ENCODE measurements at regions not wholly inside any gene's neighbourhood (a gene's known extent, or its start where the extent isn't known, plus 50 kb on each side); places are given as distances from the start of the nearest gene placed in this dataset.

- H3K4me1 ChIP-seq = peaks cover 41 to 73% (median 66%) of the 10 kb centered on the region in 4 donors
- TF ChIP-seq POLR2A (IDR thresholded peaks at IDR 0.05; ENCODE audit: low read depth) (no peak), POLR2AphosphoS5 (IDR thresholded peaks at IDR 0.05) (peak in 1 of 2 donors; percentile 29)
- H3K27me3 ChIP-seq = no peaks in the 10 kb centered on the region
- H3K36me3 ChIP-seq = no peaks in the 10 kb centered on the region
- WGBS = 47% methylated on average over 2 of the region's 2 CpGs
- H3K27ac ChIP-seq (replicated peaks in 1 of 4) = peak overlapping the region; percentile 40 to 72 (median 60)
- H3K4me3 ChIP-seq = no peak overlapping the region
- H3K9me3 ChIP-seq = no peaks in the 10 kb centered on the region
- DNase-seq (ENCODE audit: extremely low spot score) = no peak
- intact Hi-C loops (cut with DNase I) = no loop called here
Measured at GRCh38 chr12:93113317-93114006, 184.4 kb upstream of the EEA1 start.

GRCh38 chr12:93115198-93115601, 186.1 kb upstream of the EEA1 start:
- peaks cover 28 to 55% (median 49%) of the 10 kb centered on the region in 4 donors for H3K4me1 ChIP-seq
- H3K27me3 ChIP-seq = no peaks in the 10 kb centered on the region
- TF ChIP-seq POLR2A (IDR thresholded peaks at IDR 0.05; ENCODE audit: low read depth) = no peak
- no peak for TF ChIP-seq EP300 (IDR thresholded peaks at IDR 0.05)
- no peak for TF ChIP-seq CTCF (IDR thresholded peaks at IDR 0.05)
- TF ChIP-seq POLR2AphosphoS5 (IDR thresholded peaks at IDR 0.05) = no peak
- no peaks in the 10 kb centered on the region for H3K9me3 ChIP-seq
- H3K27ac ChIP-seq (replicated peaks in 1 of 4) = peak overlapping the region in 3 of 4 donors; percentile 66 to 72 (median 67)
- H3K36me3 ChIP-seq = no peaks in the 10 kb centered on the region
- DNase-seq (ENCODE audit: extremely low spot score) = no peak
- intact Hi-C loops (cut with DNase I) = no loop called here
- 33% methylated on average over 6 of the region's 6 CpGs for WGBS
- H3K4me3 ChIP-seq = no peak overlapping the region

GRCh38 chr12:93115646-93116045, 186.6 kb upstream of the EEA1 start:
- intact Hi-C loops (cut with DNase I) = no loop called here
- Histone ChIP-seq H3K4me3 (no peak overlapping the region), H3K27ac (replicated peaks in 1 of 4) (peak overlapping the region in 3 of 4 donors; percentile 66 to 72 (median 67)), H3K9me3 (no peaks in the 10 kb centered on the region), H3K27me3 (no peaks in the 10 kb centered on the region), H3K4me1 (peaks cover 28 to 55% (median 46%) of the 10 kb centered on the region in 4 donors), H3K36me3 (no peaks in the 10 kb centered on the region)
- 42% methylated on average over 4 of the region's 4 CpGs for WGBS
- DNase-seq (ENCODE audit: extremely low spot score) = no peak
- TF ChIP-seq POLR2A (IDR thresholded peaks at IDR 0.05; ENCODE audit: low read depth) (no peak), POLR2AphosphoS5 (IDR thresholded peaks at IDR 0.05) (no peak), CTCF (IDR thresholded peaks at IDR 0.05) (no peak), EP300 (IDR thresholded peaks at IDR 0.05) (no peak)

GRCh38 chr12:93116632-93117031, 187.5 kb upstream of the EEA1 start:
- Histone ChIP-seq H3K4me1 (peaks cover 28 to 60% (median 45%) of the 10 kb centered on the region in 4 donors), H3K27ac (replicated peaks in 1 of 4) (no peak overlapping the region), H3K4me3 (no peak overlapping the region), H3K36me3 (no peaks in the 10 kb centered on the region), H3K27me3 (no peaks in the 10 kb centered on the region), H3K9me3 (no peaks in the 10 kb centered on the region)
- no peak for TF ChIP-seq POLR2AphosphoS5 (IDR thresholded peaks at IDR 0.05)
- no peak for TF ChIP-seq EP300 (IDR thresholded peaks at IDR 0.05)
- TF ChIP-seq POLR2A (IDR thresholded peaks at IDR 0.05; ENCODE audit: low read depth) = no peak
- TF ChIP-seq CTCF (IDR thresholded peaks at IDR 0.05) = no peak
- no peak for DNase-seq (ENCODE audit: extremely low spot score)
- intact Hi-C loops (cut with DNase I) = no loop called here
- 81% methylated on average over 4 of the region's 4 CpGs for WGBS

GRCh38 chr12:93121729-93122488, 192.8 kb upstream of the EEA1 start:
- peak overlapping the region; percentile 58 to 73 (median 67) for H3K27ac ChIP-seq (replicated peaks in 1 of 4)
- no peaks in the 10 kb centered on the region for H3K9me3 ChIP-seq
- H3K4me3 ChIP-seq = no peak overlapping the region
- intact Hi-C loops (cut with DNase I) = loop anchor here (10.0 kb wide), 1 partner anchor 263 kb away; no protein-coding TSS in a partner anchor
- peaks cover 11 to 41% (median 34%) of the 10 kb centered on the region in 4 donors for H3K4me1 ChIP-seq
- no peaks in the 10 kb centered on the region for H3K27me3 ChIP-seq
- 68% methylated on average over 4 of the region's 4 CpGs for WGBS
- TF ChIP-seq POLR2AphosphoS5 (IDR thresholded peaks at IDR 0.05) (no peak), EP300 (IDR thresholded peaks at IDR 0.05) (no peak), POLR2A (IDR thresholded peaks at IDR 0.05; ENCODE audit: low read depth) (no peak), CTCF (IDR thresholded peaks at IDR 0.05) (no peak)
- no peak for DNase-seq (ENCODE audit: extremely low spot score)
- H3K36me3 ChIP-seq = no peaks in the 10 kb centered on the region

Measured in esophagus muscularis mucosa (tissue), 4 donors.